ENCODE measurements at regions not wholly inside any gene's neighbourhood (a gene's known extent, or its start where the extent isn't known, plus 50 kb on each side); places are given as distances from the start of the nearest gene placed in this dataset.

DNA sequence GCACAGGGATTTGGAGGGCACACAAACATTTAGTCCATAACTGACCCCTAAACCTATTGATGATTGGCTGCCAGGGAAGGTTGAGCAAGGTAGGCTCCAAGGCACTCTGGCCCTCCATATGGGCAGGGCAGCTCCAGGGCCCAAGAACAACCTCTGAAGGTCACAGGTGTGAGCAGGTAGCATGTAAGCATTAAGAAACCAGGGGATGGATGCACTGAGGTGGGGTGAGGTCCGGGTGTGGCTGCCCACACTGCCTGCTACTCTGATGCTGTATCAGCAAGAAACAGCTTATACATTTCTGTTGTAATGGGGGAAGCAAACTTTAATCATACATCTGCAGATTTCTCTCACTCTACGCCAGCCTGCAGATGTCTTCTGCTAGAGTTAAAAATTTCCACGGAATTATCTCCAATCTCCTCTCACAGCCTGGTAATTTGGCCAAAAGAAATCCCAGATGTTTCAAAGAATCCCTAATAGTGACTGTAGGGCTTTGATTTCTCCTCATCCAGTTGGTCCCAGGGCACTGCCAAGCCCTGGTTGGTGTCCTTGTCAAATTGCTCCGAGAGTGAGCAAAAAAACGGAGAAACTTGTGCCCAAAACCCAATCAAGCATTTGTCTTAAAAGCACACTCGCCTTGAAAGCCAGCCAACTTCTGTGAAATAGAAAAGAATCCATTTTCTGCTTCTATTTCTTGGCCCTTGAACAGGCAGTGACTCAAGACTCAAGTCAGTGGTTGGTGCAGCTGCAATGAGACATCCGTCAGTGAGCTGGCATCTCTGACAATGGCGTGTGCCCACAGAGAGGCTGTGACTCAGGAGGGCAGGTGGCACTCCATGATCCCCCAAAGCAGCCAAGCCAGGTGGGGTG is 72.5 kb upstream of the MRI1 start:
- BruUV-seq (replicated peaks): no TSS peak
- Histone ChIP-seq H3K9me3 (ENCODE audit: control insufficient read depth in 1 of 2, insufficient read depth in 1 of 2, low read depth in 1 of 2, low read length in 2 of 2) (no peaks in the 10 kb centered on the region), H4K20me1 (ENCODE audit: insufficient read depth) (no peaks in the 10 kb centered on the region), H3K9ac (ENCODE audit: low read length) (no peak overlapping the region), H3K4me3 (replicated peaks in 1 of 2; ENCODE audit: low read depth in 1 of 2, low read length in 2 of 2) (no peak overlapping the region), H3K27ac (ENCODE audit: low read depth, low read length) (no peak overlapping the region), H3K4me1 (ENCODE audit: control insufficient read depth in 1 of 2, insufficient read depth in 2 of 2, low read length in 2 of 2) (no peaks in the 10 kb centered on the region), H3K27me3 (ENCODE audit: insufficient read depth, low read length) (no peaks in the 10 kb centered on the region), H3K79me2 (ENCODE audit: insufficient read depth, low read length) (no peaks in the 10 kb centered on the region), H3K36me3 (ENCODE audit: control insufficient read depth in 1 of 2, insufficient read depth in 2 of 2, low read length in 2 of 2) (no peaks in the 10 kb centered on the region), H3K4me2 (ENCODE audit: low read length) (no peak overlapping the region), H3K9me2 (ENCODE audit: insufficient read depth) (no peaks in the 10 kb centered on the region), H2AFZ (ENCODE audit: low read depth, low read length, poor library complexity, severe bottlenecking) (no peak overlapping the region)
- TF ChIP-seq ZFX (IDR thresholded peaks at IDR 0.05) (no peak), POLR2A (IDR thresholded peaks at IDR 0.05; ENCODE audit: borderline replicate concordance, extremely low read depth, insufficient read depth, insufficient read length) (no peak), JUND (IDR thresholded peaks at IDR 0.05) (no peak), EGR1 (IDR thresholded peaks at IDR 0.05; ENCODE audit: low read depth) (no peak), POLR2AphosphoS5 (IDR thresholded peaks at IDR 0.05; ENCODE audit: low read depth, low read length) (no peak), TCF7L2 (IDR thresholded peaks at IDR 0.05; ENCODE audit: borderline replicate concordance, extremely low read depth, insufficient read depth, insufficient read length) (no peak), CEBPB (IDR thresholded peaks at IDR 0.05; ENCODE audit: low read depth) (no peak), SIN3A (IDR thresholded peaks at IDR 0.05; ENCODE audit: low read depth) (no peak), CBX3 (IDR thresholded peaks at IDR 0.05; ENCODE audit: low read depth) (no peak), RAD21 (IDR thresholded peaks at IDR 0.05; ENCODE audit: low read depth) (no peak)
- TF ChIP-seq, protein P1, sequence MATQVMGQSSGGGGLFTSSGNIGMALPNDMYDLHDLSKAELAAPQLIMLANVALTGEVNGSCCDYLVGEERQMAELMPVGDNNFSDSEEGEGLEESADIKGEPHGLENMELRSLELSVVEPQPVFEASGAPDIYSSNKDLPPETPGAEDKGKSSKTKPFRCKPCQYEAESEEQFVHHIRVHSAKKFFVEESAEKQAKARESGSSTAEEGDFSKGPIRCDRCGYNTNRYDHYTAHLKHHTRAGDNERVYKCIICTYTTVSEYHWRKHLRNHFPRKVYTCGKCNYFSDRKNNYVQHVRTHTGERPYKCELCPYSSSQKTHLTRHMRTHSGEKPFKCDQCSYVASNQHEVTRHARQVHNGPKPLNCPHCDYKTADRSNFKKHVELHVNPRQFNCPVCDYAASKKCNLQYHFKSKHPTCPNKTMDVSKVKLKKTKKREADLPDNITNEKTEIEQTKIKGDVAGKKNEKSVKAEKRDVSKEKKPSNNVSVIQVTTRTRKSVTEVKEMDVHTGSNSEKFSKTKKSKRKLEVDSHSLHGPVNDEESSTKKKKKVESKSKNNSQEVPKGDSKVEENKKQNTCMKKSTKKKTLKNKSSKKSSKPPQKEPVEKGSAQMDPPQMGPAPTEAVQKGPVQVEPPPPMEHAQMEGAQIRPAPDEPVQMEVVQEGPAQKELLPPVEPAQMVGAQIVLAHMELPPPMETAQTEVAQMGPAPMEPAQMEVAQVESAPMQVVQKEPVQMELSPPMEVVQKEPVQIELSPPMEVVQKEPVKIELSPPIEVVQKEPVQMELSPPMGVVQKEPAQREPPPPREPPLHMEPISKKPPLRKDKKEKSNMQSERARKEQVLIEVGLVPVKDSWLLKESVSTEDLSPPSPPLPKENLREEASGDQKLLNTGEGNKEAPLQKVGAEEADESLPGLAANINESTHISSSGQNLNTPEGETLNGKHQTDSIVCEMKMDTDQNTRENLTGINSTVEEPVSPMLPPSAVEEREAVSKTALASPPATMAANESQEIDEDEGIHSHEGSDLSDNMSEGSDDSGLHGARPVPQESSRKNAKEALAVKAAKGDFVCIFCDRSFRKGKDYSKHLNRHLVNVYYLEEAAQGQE (IDR thresholded peaks at IDR 0.05; ENCODE audit: low read depth): no peak
- TF ChIP-seq, protein P2, sequence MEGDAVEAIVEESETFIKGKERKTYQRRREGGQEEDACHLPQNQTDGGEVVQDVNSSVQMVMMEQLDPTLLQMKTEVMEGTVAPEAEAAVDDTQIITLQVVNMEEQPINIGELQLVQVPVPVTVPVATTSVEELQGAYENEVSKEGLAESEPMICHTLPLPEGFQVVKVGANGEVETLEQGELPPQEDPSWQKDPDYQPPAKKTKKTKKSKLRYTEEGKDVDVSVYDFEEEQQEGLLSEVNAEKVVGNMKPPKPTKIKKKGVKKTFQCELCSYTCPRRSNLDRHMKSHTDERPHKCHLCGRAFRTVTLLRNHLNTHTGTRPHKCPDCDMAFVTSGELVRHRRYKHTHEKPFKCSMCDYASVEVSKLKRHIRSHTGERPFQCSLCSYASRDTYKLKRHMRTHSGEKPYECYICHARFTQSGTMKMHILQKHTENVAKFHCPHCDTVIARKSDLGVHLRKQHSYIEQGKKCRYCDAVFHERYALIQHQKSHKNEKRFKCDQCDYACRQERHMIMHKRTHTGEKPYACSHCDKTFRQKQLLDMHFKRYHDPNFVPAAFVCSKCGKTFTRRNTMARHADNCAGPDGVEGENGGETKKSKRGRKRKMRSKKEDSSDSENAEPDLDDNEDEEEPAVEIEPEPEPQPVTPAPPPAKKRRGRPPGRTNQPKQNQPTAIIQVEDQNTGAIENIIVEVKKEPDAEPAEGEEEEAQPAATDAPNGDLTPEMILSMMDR (IDR thresholded peaks at IDR 0.05 in 2 of 3, conservative IDR thresholded peaks at IDR 0.05 in 1 of 3; ENCODE audit: borderline replicate concordance in 1 of 3, insufficient read depth in 1 of 3, low read depth in 2 of 3, low read length in 2 of 3): no peak
- TF ChIP-seq, protein P3, sequence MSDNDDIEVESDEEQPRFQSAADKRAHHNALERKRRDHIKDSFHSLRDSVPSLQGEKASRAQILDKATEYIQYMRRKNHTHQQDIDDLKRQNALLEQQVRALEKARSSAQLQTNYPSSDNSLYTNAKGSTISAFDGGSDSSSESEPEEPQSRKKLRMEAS (IDR thresholded peaks at IDR 0.05): no peak
- DNase-seq (ENCODE audit: low read depth, low spot score) (no peak), ATAC-seq (no peak)
- ChIA-PET CTCF (no interaction called here), RAD21 (ENCODE audit: low non-redundant PET in 1 of 2, low total read pairs in 2 of 2, uncharacterized antibody in 2 of 2, unreplicated experiment in 2 of 2) (no interaction called here), POLR2A (no interaction called here)
- intact Hi-C loops (cut with micrococcal nuclease): no loop called here
